ENCODE measurements at regions not wholly inside any gene's neighbourhood (a gene's known extent, or its start where the extent isn't known, plus 50 kb on each side); places are given as distances from the start of the nearest gene placed in this dataset.
"Not testable (repeated sequence)": the region's sequence is repeated elsewhere in the genome, so short reads cannot be mapped to it uniquely, and the experiment has no call there.

DNA sequence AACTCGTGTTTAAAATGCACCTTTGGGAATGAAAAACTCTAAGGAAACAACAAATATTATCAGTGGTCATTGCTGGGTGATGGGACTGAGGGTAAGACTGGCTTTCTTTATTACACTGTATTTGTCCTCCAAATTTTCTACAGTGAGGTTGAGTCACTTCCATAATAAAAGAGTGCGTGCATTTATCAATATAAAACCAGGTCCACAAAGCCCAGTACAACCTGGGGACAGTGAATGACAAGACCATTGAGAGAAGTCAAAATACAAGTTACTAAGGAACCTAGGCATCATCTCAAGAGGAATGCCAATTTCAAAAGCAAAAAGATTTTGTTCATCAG is 76.4 kb downstream of the MAGED4 start:
- DNase-seq = no peak

DNA sequence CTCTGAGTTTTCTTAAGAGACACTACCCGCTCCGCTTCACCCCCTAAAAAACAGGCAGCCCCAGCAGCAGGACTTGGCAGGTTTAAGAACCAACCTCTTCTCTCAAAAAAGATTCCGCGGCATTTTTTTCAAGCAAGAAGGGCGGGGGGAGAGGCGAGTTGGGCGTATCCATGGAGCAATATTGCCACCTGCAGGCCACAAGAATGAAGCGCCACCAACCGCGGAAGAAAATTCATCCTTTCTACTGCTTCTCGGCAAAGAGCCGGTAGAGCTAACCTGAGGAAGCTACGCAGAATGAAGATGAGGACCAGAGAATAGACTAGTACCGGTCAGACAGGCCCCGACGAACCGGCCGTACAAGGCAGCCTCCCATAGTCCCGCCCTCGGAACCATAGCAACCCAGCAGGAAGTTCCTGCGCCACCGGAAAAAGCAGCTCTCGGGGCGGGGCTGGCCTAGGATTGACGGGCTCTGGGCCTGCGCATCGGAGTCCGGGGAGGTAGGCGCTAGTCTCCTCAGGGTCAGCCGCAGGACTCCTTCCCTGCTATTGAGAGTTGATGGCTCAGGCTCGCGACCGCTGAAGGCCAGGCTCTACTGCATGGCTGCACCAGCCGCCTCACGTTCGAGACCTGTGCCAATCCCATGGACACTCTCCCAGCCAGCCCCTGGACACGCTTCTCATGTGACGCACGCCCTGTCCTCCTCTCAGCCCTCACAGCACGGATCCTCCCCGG is 76.9 kb downstream of the MAGED4 start:
- peak; percentile 72 to 90 for DNase-seq

DNA sequence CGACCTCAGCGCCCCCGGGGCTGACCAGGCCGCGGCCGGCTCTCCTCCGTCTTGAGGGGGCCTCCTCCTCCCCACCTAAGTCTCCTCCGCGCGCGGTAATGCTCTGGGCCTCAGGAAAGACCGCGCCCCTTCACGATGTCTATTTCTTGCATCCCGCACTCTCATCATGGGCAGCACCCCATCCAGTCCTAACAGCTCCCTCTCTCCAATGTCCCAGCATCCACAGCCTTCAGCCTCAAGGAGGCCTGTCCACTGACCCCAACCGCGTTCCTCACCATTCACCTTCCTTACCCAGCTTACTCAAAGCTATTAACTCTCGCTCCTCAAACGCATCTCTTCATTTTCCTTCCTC is 77.5 kb downstream of the MAGED4 start:
- peak in 1 of 2 donors; percentile 0 for DNase-seq

DNA sequence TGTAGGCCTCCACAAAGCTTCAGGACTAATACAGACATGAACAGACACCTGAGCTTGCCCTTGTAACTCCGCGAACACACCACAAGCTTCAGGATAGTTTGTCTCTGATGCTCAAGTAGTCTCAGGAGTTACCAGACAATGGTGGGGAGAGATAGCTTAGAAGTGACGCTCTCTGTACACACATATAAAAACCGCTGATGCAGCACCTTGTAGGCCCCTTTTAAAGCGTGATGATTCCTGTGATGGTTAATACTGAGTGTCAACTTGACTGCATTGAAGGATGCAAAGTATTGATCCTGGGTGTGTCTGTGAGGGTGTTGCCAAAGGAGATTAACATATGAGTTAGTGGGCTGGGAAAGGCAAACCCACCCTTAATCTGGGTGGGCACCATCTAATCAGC is 78.7 kb downstream of the MAGED4 start:
- no peak for DNase-seq

DNA sequence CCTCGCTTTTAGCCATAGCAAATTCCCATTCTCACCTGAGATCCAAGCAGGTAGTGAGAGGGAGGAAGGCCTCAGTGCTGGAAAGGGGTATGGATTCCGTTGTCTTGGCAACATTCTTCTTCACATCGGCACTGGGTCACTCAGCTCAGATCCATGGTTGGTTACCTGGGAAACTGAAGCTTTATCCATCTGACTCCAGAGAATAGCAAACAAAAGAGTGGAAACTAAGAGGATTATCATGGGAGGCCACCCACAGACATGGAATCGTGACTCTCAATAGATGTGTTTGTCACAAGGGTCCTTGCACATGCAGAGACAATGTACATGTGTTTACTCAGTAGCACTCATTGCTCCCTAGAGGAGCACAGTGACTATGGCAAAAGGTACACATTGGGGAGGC is 81.0 kb downstream of the MAGED4 start:
- DNase-seq = no peak

DNA sequence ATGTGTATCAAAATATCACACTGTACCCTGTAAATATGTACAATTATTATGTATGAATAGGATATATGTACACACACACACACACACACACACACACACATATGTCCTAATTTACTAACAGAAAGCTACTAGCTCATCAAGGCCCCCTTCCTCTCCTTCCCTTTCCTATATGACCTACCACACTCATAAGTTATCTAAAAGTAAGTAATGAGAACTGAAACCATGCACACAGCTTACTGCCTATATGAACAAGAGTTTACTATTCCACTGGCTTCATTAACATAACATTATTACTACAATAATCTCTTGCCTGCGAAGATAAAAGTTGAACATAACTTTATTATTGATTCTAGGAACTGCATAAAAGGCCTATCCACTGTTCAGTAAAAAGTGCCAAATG is 83.8 kb downstream of the MAGED4 start:
- not testable (repeated sequence) for DNase-seq

DNA sequence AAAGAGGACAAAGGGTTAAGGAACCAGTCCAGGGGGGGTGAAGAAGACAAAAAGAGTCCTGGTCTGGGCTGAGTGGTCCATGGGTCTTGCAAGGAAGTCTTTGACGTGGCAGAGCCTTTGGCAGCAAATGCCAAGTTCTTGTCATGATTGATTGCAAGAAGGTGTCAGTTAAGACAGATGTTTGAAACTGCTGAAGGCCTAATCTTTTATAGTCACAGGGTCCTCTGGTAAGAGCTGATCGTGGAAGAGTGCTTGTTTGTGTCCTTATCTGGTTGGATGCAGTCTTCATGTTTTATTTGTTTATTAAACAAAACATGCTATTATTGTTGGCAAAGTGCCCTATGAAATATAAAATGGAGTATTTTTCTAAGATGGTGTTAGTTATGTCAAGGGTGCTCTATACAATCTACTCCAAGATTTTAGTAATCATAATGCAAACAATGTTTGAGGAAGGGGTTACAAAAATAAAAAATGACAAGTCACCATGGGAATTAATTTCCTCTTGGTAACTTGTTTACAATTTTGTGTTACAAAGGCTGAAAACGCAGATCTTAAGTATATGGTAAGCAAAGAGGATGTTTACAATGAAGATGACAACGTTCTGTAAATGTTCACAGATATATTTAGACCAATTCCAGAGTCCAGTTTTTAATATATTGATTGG is 85.9 kb downstream of the MAGED4 start:
- no peak for DNase-seq

DNA sequence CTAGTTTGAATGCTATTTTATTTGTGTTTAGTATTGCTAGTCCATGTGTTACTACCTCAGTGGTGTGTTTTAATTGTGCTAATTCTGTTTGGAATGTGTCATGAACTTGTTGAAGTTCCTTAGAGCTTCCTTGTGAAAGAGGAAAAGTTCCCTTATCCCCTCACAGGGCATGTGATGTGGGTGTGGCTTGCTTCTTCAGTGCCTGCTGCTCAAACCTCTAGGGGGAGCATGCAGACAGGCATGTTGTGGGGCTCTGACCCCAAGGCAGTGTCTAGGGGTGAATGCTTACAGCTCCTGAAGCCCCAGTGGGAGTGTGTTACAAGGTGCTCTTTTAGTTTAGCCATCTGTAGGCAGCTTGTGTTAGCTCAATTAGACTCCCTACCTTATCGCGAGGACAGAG is 86.5 kb downstream of the MAGED4 start:
- DNase-seq = no peak

DNA sequence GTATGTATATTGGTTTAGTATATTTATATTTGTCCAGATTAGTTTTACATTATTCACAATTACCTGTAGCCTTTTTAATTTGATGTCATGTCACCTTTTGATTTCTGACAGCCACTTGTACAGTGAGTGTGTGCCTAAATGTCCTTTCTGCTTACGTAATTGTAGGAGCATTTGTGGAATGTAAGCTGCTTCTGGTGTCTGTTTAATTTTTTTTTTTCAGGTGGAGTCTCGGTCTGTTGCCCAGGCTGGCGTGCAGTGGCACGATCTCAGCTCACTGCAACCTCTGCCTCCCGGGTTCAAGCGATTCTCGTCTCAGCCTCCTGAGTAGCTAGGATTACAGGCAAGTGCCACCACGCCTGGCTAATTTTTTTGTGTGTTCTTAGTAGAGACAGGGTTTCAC is 91.2 kb upstream of the XAGE2 start:
- no peak for DNase-seq

DNA sequence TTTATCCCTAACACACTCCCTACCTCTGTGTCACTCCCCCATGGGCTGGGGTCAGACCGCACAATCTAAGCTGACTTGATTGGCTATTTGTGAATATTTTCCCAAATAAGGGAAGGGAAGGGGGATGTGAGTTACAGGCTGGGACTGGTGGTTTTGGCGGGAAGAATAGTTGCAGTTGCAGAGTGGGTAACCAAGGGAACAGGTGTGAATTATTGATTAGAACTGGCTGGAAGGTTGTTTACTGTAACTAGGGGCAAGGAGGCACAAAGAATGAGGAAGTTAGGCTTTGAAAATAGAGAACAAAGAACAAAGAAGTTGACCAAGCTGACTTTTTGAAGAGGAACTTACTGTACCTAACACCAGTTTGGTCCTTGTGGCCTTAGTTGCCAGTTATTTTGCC is 88.0 kb upstream of the XAGE2 start:
- DNase-seq = no peak

DNA sequence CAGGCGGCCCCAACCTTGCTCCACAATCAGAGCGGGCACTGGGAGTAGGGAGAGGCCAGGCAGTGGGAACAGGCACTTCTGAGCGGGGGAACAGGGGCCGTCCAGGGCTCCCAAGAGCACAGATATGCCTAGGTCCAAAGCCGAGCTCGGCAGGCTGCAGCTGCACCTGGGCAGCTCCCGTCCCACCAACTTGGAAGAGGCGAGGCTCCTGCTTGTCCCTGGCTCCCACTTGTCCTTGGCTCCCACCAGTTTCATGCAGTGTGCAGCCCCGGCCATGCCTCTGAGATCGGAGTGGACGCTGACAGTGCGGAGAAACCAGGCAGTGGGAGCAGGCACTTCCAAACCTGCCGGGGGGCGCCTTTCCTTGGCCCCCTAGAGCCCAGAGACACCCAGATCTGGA is 84.0 kb upstream of the XAGE2 start:
- DNase-seq = no peak

DNA sequence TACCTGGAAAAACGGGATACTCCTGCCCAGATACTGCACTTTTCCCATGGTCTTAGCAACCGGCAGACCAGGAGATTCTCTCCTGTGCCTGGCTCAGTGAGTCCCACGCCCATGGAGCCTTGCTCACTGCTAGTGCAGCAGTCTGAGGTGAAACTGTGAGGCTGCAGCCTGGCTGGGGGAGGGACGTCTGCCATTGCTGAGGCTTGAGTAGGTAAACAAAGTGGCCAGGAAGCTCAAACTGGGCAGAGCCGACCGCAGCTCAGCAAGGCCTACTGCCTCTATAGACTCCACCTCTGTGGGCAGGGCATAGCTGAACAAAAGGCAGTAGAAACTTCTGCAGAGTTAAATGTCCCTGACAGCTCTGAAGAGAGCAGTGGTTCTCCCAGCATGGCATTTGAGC is 69.9 kb upstream of the XAGE2 start:
- not testable (repeated sequence) for DNase-seq

DNA sequence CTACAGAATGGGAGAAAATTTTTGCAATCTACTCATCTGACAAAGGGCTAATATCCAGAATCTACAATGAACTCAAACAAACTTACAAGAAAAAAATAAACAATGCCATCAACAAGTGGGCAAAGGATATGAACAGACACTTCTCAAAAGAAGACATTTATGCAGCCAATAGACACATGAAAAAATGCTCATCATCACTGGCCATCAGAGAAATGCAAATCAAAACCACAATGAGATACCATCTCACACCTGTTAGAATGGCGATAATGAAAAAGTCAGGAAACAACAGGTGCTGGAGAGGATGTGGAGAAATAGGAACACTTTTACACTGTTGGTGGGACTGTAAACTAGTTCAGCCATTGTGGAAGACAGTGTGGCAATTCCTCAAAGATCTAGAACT is 60.3 kb upstream of the XAGE2 start:
- not testable (repeated sequence) for DNase-seq
